HG02623 (cell line): ENCODE measurements at regions not wholly inside any gene's neighbourhood (a gene's known extent, or its start where the extent isn't known, plus 50 kb on each side); places are given as distances from the start of the nearest gene placed in this dataset.
"Not testable (repeated sequence)": the region's sequence is repeated elsewhere in the genome, so short reads cannot be mapped to it uniquely, and the experiment has no call there.

ENCODE experiments used
- ATAC-seq: cut with Tn5 transposase; IDR thresholded peaks from one replicate; pipeline ENCODE4 v1.9.1; 2021; ENCODE audit warnings: moderate library complexity; ENCODE audit not compliant: unreplicated experiment

- ATAC-seq: not testable (repeated sequence)
Measured at GRCh38 chr10:47711428-47711827, 52.0 kb downstream of the SYT15B start.

- ATAC-seq: not testable (repeated sequence)
Measured at GRCh38 chr10:47710443-47710842, 52.9 kb downstream of the SYT15B start.

- peak; percentile 91 for ATAC-seq
Measured at GRCh38 chr10:47705698-47706414, 57.5 kb downstream of the SYT15B start.

- ATAC-seq: not testable (repeated sequence)
Measured at GRCh38 chr10:47701285-47701684, 62.1 kb downstream of the SYT15B start.

- not testable (repeated sequence) for ATAC-seq
Measured at GRCh38 chr10:47699854-47700253, 63.5 kb downstream of the SYT15B start.

GRCh38 chr10:47696170-47696569 lies 67.2 kb downstream of the SYT15B start:
- not testable (repeated sequence) for ATAC-seq

GRCh38 chr10:47695149-47695548 lies 68.2 kb downstream of the SYT15B start:
- ATAC-seq: not testable (repeated sequence)

- ATAC-seq: not testable (repeated sequence)
Measured at GRCh38 chr10:47690304-47690703, 73.1 kb downstream of the SYT15B start.

- not testable (repeated sequence) for ATAC-seq
Measured at GRCh38 chr10:47683826-47684475, 79.4 kb downstream of the SYT15B start.

GRCh38 chr10:47681638-47681990 lies 81.8 kb downstream of the SYT15B start:
- not testable (repeated sequence) for ATAC-seq

- ATAC-seq: not testable (repeated sequence)
Measured at GRCh38 chr10:47680848-47681637, 82.3 kb downstream of the SYT15B start.

- ATAC-seq: not testable (repeated sequence)
Measured at GRCh38 chr10:47676102-47676501, 87.3 kb downstream of the SYT15B start.

GRCh38 chr10:47675577-47675976 lies 87.8 kb downstream of the SYT15B start:
- ATAC-seq: not testable (repeated sequence)

GRCh38 chr10:47673128-47673527 lies 90.3 kb downstream of the SYT15B start:
- not testable (repeated sequence) for ATAC-seq

- not testable (repeated sequence) for ATAC-seq
Measured at GRCh38 chr10:47670857-47671256, 92.5 kb downstream of the SYT15B start.

GRCh38 chr10:47661955-47662577 lies 101.3 kb downstream of the SYT15B start:
- not testable (repeated sequence) for ATAC-seq

- not testable (repeated sequence) for ATAC-seq
Measured at GRCh38 chr10:47656732-47657131, 106.7 kb downstream of the SYT15B start.

- ATAC-seq: not testable (repeated sequence)
Measured at GRCh38 chr10:47654161-47654560, 109.2 kb downstream of the SYT15B start.

- not testable (repeated sequence) for ATAC-seq
Measured at GRCh38 chr10:47648594-47648993, 114.8 kb downstream of the SYT15B start.

GRCh38 chr10:47647523-47648101 lies 115.8 kb downstream of the SYT15B start:
- not testable (repeated sequence) for ATAC-seq
